IPS-18a (cell line): ENCODE measurements at regions not wholly inside any gene's neighbourhood (a gene's known extent, or its start where the extent isn't known, plus 50 kb on each side); places are given as distances from the start of the nearest gene placed in this dataset.
"Not testable (repeated sequence)": the region's sequence is repeated elsewhere in the genome, so short reads cannot be mapped to it uniquely, and the experiment has no call there.

Source experiments
- H3K27ac ChIP-seq: one replicate; pipeline ENCODE4 v1.5.1; 2013; ENCODE audit warnings: low read length
- H3K27me3 ChIP-seq: one replicate; pipeline ENCODE4 v1.6.1; 2013; ENCODE audit warnings: mild to moderate bottlenecking, low read length; ENCODE audit not compliant: control insufficient read depth, insufficient read depth
- H3K36me3 ChIP-seq: one replicate; pipeline ENCODE4 v1.6.1; 2013; ENCODE audit warnings: low read depth, low read length; ENCODE audit not compliant: control insufficient read depth
- H3K4me1 ChIP-seq: one replicate; pipeline ENCODE4 v1.6.1; 2013; ENCODE audit warnings: low read depth, low read length; ENCODE audit not compliant: control insufficient read depth
- H3K4me3 ChIP-seq: one replicate; pipeline ENCODE4 v1.5.1; 2013; ENCODE audit warnings: low read length
- H3K9ac ChIP-seq: one replicate; pipeline ENCODE4 v1.6.1; 2013; ENCODE audit warnings: mild to moderate bottlenecking, low read length, moderate library complexity
- H3K9me3 ChIP-seq: one replicate; pipeline ENCODE4 v1.6.1; 2013; ENCODE audit warnings: low read depth, low read length; ENCODE audit not compliant: control insufficient read depth

DNA sequence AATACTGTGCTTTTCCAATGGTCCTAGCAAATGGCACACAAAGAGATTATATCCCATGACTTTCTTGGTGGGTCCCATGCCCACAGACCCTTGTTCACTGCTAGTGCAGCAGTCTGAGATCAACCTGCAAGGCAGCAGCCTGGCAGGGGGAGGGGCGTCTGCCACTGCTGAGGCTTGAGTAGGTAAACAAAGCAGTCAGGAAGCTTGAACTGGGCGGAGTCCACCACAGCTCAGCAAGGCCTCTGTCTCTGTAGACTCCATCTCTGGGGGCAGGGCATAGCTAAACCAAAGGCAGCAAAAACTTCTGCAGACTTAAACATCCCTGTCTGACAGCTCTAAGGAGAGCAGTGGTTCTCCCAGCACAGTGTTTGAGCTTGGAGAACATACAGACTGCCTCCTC is 82.9 kb downstream of the ZNF737 start:
- Histone ChIP-seq H3K9ac (no peak overlapping the region), H3K4me3 (no peak overlapping the region), H3K27ac (no peak overlapping the region), H3K4me1 (no peaks in the 10 kb centered on the region), H3K9me3 (no peaks in the 10 kb centered on the region), H3K36me3 (no peaks in the 10 kb centered on the region), H3K27me3 (no peaks in the 10 kb centered on the region)

- Histone ChIP-seq H3K4me1 (no peaks in the 10 kb centered on the region), H3K27ac (no peak overlapping the region), H3K9ac (no peak overlapping the region), H3K27me3 (no peaks in the 10 kb centered on the region), H3K4me3 (no peak overlapping the region), H3K9me3 (no peaks in the 10 kb centered on the region), H3K36me3 (no peaks in the 10 kb centered on the region)
Measured at GRCh38 chr19:20481736-20482135, 83.8 kb downstream of the ZNF737 start.

DNA sequence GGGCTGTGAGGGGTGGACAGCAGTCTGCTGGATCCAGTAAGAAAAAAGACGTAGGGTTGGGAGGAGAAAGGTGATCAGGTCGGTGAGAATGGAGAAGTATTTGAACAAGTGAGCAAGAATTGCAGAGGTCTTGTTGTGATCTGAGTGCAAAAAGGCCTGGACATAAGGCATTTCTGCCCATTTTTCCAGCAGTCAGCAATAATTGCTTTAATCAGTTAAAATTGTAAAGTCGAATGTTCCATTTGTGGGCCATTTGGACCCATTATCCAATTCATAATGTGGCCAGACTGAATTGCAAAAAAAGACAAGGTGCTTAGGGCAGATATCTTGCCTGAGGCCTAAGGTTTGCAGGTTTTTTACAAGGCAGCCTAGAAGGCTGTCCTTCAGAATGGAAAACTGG is 86.1 kb downstream of the ZNF737 start:
- H3K36me3 ChIP-seq = no peaks in the 10 kb centered on the region
- H3K9me3 ChIP-seq = no peaks in the 10 kb centered on the region
- H3K4me3 ChIP-seq = no peak overlapping the region
- H3K27me3 ChIP-seq = no peaks in the 10 kb centered on the region
- H3K4me1 ChIP-seq = no peaks in the 10 kb centered on the region
- no peak overlapping the region for H3K9ac ChIP-seq
- H3K27ac ChIP-seq = no peak overlapping the region

DNA sequence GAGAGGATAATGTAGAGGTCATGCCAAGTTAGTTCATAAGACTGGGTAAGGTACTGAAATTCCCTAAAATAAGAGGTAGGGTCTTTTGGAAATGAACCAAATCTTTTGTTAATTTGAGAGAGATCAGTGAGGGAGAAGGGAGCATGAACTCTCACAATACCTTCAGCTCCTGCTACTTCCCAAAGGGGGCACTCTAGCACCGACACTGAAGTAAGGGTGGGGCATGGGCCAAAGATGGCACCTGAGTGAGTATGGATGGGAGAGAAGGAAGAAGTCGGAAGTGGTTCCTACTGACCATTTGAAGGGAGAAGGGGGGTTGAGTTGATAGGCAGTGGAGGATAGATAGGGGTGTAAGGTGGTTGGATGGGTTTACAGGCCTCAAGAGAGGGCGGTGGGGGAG is 86.6 kb downstream of the ZNF737 start:
- H3K9me3 ChIP-seq = no peaks in the 10 kb centered on the region
- no peak overlapping the region for H3K9ac ChIP-seq
- H3K27me3 ChIP-seq = no peaks in the 10 kb centered on the region
- H3K4me1 ChIP-seq = no peaks in the 10 kb centered on the region
- H3K27ac ChIP-seq = no peak overlapping the region
- H3K4me3 ChIP-seq = no peak overlapping the region
- H3K36me3 ChIP-seq = no peaks in the 10 kb centered on the region

GRCh38 chr19:20472854-20473253 is 92.7 kb downstream of the ZNF737 start:
- H3K27me3 ChIP-seq = no peaks in the 10 kb centered on the region
- no peak overlapping the region for H3K27ac ChIP-seq
- H3K9me3 ChIP-seq = no peaks in the 10 kb centered on the region
- no peak overlapping the region for H3K4me3 ChIP-seq
- no peaks in the 10 kb centered on the region for H3K36me3 ChIP-seq
- H3K9ac ChIP-seq = no peak overlapping the region
- no peaks in the 10 kb centered on the region for H3K4me1 ChIP-seq

GRCh38 chr19:20471431-20471830 is 94.2 kb downstream of the ZNF737 start:
- H3K9ac ChIP-seq = no peak overlapping the region
- H3K36me3 ChIP-seq = no peaks in the 10 kb centered on the region
- no peaks in the 10 kb centered on the region for H3K9me3 ChIP-seq
- H3K4me3 ChIP-seq = no peak overlapping the region
- no peaks in the 10 kb centered on the region for H3K27me3 ChIP-seq
- H3K4me1 ChIP-seq = no peaks in the 10 kb centered on the region
- no peak overlapping the region for H3K27ac ChIP-seq

DNA sequence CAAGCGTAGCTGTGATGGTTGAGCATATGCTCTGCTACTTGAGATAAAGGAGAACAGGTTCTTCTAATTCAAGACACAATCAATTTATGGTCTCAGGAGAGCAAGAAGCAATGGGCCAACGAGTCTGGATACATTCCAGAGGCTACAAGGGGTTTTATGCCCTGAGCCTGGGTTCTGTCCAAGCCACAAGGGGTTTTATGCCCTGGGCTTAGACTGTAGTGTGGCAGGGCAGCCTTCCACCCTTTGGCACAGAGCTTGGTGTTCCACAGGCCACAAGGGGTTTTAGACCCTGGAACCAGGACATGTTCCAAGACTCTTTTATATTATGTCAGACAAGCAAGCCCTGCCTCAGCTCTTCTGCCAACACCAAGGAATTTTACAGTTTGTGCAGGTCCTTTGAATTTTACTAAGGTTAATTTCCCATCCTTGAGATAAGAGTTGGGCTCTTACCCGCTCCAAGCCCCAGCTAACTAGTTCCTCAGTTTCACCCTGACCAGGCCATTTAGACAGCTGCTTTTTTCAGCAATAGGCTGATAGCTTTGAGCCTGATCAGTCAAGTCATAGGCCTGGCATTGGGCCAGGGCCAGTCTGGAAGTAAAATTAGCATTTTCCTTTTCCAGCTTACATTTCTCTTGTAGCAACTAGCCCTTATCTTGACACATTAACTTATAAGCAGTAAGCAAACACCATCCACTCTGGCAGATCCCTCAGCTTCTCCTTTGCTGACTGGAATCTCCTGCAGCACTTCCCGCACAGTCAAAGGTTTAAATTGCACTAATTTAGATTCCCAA is 95.0 kb downstream of the ZNF737 start:
- H3K4me3 ChIP-seq = no peak overlapping the region

GRCh38 chr19:20466638-20466990 is 99.0 kb downstream of the ZNF737 start:
- not testable (repeated sequence) for H3K4me1 ChIP-seq, H3K9ac ChIP-seq

More for the DNA sequence above, 95.0 kb downstream of the ZNF737 start:
- Histone ChIP-seq H3K36me3 (no peaks in the 10 kb centered on the region), H3K27me3 (no peaks in the 10 kb centered on the region), H3K27ac (no peak overlapping the region), H3K4me1 (no peaks in the 10 kb centered on the region), H3K9me3 (no peaks in the 10 kb centered on the region), H3K9ac (no peak overlapping the region)

GRCh38 chr19:20465922-20466637 is 99.5 kb downstream of the ZNF737 start:
- H3K9ac ChIP-seq, H3K27ac ChIP-seq, H3K4me3 ChIP-seq: not testable (repeated sequence)

More at GRCh38 chr19:20466638-20466990, 99.0 kb downstream of the ZNF737 start:
- H3K36me3 ChIP-seq, H3K27ac ChIP-seq, H3K9me3 ChIP-seq, H3K4me3 ChIP-seq, H3K27me3 ChIP-seq: not testable (repeated sequence)

GRCh38 chr19:20453425-20453935 is 112.1 kb downstream of the ZNF737 start:
- no peaks in the 10 kb centered on the region for H3K4me1 ChIP-seq
- no peak overlapping the region for H3K27ac ChIP-seq
- H3K27me3 ChIP-seq = no peaks in the 10 kb centered on the region
- no peaks in the 10 kb centered on the region for H3K9me3 ChIP-seq
- H3K4me3 ChIP-seq = no peak overlapping the region
- no peaks in the 10 kb centered on the region for H3K36me3 ChIP-seq
- no peak overlapping the region for H3K9ac ChIP-seq

More at GRCh38 chr19:20465922-20466637, 99.5 kb downstream of the ZNF737 start:
- H3K27me3 ChIP-seq, H3K9me3 ChIP-seq, H3K4me1 ChIP-seq, H3K36me3 ChIP-seq: not testable (repeated sequence)

- Histone ChIP-seq H3K4me3 (no peak overlapping the region), H3K9me3 (no peaks in the 10 kb centered on the region), H3K27ac (no peak overlapping the region), H3K27me3 (no peaks in the 10 kb centered on the region), H3K4me1 (no peaks in the 10 kb centered on the region), H3K36me3 (no peaks in the 10 kb centered on the region), H3K9ac (no peak overlapping the region)
Measured at GRCh38 chr19:20444202-20444885, 121.2 kb downstream of the ZNF737 start.
